ENCODE measurements at regions not wholly inside any gene's neighbourhood (a gene's known extent, or its start where the extent isn't known, plus 50 kb on each side); places are given as distances from the start of the nearest gene placed in this dataset.

DNA sequence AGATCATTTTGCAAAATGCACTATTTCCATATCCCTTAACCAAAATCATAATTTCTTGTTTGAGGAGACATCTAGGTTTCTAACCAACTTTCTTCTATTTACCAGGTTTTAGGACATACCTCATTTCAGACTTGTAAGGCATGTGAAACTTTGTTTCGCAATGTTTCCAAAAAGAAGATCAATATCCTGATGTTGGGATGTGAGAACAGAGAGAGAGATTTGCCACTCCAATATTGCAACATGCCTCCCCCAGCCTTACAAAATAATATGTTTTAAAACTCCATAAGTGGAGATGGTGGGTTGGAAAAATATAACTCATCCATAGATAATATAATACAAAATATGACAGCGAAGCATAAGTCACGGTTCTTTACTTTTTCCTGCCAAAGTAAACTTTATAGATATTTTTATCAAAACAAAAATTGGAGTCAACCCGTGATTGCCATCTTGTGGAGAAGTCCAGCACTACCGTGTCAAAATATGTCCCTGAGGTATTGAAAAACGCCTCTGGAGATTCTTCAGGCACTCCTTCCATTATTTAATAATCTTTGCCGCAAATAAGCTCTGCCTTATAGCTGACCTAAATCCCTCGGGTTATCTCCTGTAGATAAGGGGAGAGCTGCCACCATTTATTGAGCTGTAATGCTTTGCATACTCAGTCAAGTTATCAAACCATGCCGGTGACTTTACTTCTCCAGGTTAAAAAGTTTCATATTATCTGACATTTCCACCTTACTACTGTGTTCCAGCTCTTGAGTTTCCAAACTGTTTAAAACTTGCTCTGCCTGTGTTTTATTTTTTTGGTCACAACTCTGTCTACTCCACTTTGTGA is 534.2 kb downstream of the HACE1 start:
- TF ChIP-seq, protein P1, sequence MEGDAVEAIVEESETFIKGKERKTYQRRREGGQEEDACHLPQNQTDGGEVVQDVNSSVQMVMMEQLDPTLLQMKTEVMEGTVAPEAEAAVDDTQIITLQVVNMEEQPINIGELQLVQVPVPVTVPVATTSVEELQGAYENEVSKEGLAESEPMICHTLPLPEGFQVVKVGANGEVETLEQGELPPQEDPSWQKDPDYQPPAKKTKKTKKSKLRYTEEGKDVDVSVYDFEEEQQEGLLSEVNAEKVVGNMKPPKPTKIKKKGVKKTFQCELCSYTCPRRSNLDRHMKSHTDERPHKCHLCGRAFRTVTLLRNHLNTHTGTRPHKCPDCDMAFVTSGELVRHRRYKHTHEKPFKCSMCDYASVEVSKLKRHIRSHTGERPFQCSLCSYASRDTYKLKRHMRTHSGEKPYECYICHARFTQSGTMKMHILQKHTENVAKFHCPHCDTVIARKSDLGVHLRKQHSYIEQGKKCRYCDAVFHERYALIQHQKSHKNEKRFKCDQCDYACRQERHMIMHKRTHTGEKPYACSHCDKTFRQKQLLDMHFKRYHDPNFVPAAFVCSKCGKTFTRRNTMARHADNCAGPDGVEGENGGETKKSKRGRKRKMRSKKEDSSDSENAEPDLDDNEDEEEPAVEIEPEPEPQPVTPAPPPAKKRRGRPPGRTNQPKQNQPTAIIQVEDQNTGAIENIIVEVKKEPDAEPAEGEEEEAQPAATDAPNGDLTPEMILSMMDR (IDR thresholded peaks at IDR 0.05), result peak; percentile 77
- H3K9me3 Mint-ChIP-seq, result no peaks in the 10 kb centered on the region
- H3K4me1 Mint-ChIP-seq, result no peaks in the 10 kb centered on the region
- no peaks in the 10 kb centered on the region for H3K27me3 Mint-ChIP-seq (ENCODE audit: low read depth, poor library complexity)
- no peak overlapping the region for H3K27ac Mint-ChIP-seq
- no peak overlapping the region for H3K4me3 Mint-ChIP-seq
- DNase-seq, result peak; percentile 19
- no peaks in the 10 kb centered on the region for H3K36me3 Mint-ChIP-seq (ENCODE audit: low read depth)

DNA sequence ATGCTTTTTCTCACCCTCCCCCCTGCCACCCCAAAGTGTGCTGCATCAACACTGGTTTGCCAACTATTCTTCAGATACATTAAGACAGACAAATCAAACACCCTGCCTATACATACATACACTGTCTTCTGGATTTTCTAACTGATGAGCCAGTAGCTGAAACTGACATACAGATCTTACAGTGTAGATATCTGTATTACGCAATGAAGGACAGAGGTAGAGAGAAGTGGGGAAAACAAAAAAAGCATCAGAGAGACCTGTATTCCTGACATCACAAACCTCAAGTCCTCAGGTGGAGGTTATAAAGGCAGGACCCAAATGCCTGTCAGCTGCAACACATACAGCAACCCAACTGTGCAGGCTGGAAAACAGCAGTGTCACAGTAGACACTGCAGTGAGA is 535.4 kb downstream of the HACE1 start:
- Mint-ChIP-seq H3K9me3 (no peaks in the 10 kb centered on the region), H3K4me1 (no peaks in the 10 kb centered on the region), H3K36me3 (ENCODE audit: low read depth) (no peaks in the 10 kb centered on the region), H3K4me3 (no peak overlapping the region), H3K27ac (no peak overlapping the region), H3K27me3 (ENCODE audit: low read depth, poor library complexity) (no peaks in the 10 kb centered on the region)
- DNase-seq, result no peak
- TF ChIP-seq, protein P1 (IDR thresholded peaks at IDR 0.05), result no peak

DNA sequence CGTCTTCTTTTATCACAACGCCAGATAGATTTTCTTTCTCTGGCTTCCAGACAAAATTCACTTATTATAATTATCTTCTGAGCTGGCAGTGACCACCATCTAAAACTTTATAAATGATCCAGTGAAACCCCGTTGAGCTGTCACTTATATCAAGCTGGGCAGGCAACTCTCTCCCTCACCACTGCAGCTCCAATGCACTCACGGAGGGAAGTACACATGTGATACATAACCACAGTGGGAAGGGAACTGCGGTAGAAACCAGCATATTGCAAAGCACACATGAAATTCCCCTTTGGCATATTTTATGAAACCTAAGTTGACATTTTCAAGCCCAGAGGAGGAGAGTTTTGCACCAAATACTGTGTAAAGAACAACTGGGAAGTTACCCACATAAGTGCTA is 536.9 kb downstream of the HACE1 start:
- Mint-ChIP-seq H3K4me1 (no peaks in the 10 kb centered on the region), H3K4me3 (no peak overlapping the region), H3K27me3 (ENCODE audit: low read depth, poor library complexity) (no peaks in the 10 kb centered on the region), H3K9me3 (no peaks in the 10 kb centered on the region), H3K27ac (no peak overlapping the region), H3K36me3 (ENCODE audit: low read depth) (no peaks in the 10 kb centered on the region)
- TF ChIP-seq, protein P1 (IDR thresholded peaks at IDR 0.05), result no peak
- DNase-seq, result no peak

DNA sequence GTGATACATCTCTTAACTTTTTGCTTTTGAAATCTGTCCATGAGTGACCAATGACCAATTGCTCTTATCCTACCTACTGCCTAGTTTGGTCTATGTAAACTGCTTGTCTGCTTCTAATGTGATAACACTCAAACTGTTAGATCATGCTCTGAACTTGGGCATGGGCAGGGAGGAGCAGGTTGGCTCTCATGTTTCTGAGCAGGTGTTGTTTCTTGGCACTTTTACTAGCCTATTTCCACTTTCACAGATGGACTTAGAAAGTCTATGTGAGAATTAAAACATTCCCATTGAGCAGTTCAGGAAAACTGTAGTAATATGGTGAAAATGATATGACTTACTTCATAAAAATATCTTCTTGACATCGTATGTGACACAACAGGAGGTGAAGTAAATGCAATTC is 538.4 kb downstream of the HACE1 start:
- Mint-ChIP-seq H3K4me3 (no peak overlapping the region), H3K27ac (no peak overlapping the region), H3K9me3 (no peaks in the 10 kb centered on the region), H3K36me3 (ENCODE audit: low read depth) (no peaks in the 10 kb centered on the region), H3K4me1 (no peaks in the 10 kb centered on the region), H3K27me3 (ENCODE audit: low read depth, poor library complexity) (no peaks in the 10 kb centered on the region)
- TF ChIP-seq, protein P1 (IDR thresholded peaks at IDR 0.05), result no peak
- DNase-seq, result no peak

DNA sequence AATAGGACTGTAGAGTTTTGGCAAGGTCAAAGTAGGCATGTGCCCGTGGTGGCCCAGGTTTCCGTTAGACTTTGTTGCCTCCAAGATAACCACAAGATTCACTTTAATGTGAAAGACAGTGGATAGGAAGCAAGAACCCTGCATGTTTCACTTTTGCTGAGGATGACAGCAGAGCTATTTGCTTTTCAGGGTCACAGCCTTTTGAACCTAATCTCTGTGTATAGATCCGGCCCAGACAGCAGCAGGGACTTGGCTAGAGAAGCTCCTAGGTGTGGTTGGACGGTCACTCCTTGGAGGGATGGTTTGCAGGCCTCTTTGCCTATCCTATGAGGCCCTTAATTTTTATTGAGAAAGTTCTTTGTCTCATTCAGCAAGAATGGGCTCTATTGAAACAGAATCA is 538.8 kb downstream of the HACE1 start:
- Mint-ChIP-seq H3K4me3 (no peak overlapping the region), H3K27ac (no peak overlapping the region), H3K36me3 (ENCODE audit: low read depth) (no peaks in the 10 kb centered on the region), H3K27me3 (ENCODE audit: low read depth, poor library complexity) (no peaks in the 10 kb centered on the region), H3K4me1 (no peaks in the 10 kb centered on the region), H3K9me3 (no peaks in the 10 kb centered on the region)
- DNase-seq, result no peak
- TF ChIP-seq, protein P1 (IDR thresholded peaks at IDR 0.05), result no peak

DNA sequence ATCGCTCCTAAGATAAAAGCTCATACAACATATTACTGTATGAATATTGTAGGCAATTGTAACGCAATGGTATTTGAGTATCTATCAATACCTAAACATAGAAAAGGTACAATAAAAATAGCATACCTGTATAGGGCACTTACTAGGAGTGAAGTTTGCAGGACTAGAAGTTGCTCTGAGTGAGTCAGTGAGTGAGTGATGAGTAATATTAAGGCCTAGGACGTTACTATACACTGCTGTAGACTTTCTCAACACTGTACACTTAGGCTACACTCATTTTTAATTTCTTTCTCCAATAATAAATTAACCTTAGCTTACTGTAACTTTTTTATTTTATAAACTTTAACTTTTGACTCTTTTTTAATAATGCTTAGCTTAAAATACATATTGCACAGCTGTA is 546.9 kb downstream of the HACE1 start:
- Mint-ChIP-seq H3K4me1 (no peaks in the 10 kb centered on the region), H3K36me3 (ENCODE audit: low read depth) (no peaks in the 10 kb centered on the region), H3K27ac (no peak overlapping the region), H3K4me3 (no peak overlapping the region), H3K9me3 (no peaks in the 10 kb centered on the region), H3K27me3 (ENCODE audit: low read depth, poor library complexity) (peaks cover 10% of the 10 kb centered on the region)
- DNase-seq, result no peak
- TF ChIP-seq, protein P1 (IDR thresholded peaks at IDR 0.05), result no peak

All from nephron progenitor cell (in vitro differentiated cells).